HG03108 (cell line): ENCODE measurements at regions not wholly inside any gene's neighbourhood (a gene's known extent, or its start where the extent isn't known, plus 50 kb on each side); places are given as distances from the start of the nearest gene placed in this dataset.
"Not testable (repeated sequence)": the region's sequence is repeated elsewhere in the genome, so short reads cannot be mapped to it uniquely, and the experiment has no call there.

Experiments
- ATAC-seq: cut with Tn5 transposase; IDR thresholded peaks from one replicate; pipeline ENCODE4 v1.9.1; 2021; ENCODE audit warnings: moderate library complexity; ENCODE audit not compliant: unreplicated experiment

GRCh38 chr5:106303911-106304310, 1366.8 kb downstream of the EFNA5 start:
- no peak for ATAC-seq

DNA sequence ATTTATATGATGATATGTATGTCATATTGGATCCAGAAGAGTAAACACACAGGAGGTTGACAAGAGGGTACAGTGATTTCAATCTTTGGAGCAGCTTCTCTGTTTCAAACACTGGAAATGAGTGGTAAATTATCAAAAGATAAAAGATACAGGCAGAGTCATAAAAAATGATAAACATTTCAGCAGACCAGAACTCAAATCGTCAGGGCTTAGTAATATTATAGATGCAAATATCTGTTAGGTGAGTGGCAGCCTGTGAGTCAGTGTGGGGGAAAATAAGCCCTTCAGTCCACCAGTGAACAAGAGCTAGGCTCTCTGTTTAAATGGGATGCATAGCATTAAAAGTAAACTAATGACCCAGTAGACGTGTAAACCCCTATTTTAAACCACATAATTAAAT, 1378.1 kb downstream of the EFNA5 start:
- no peak for ATAC-seq

DNA sequence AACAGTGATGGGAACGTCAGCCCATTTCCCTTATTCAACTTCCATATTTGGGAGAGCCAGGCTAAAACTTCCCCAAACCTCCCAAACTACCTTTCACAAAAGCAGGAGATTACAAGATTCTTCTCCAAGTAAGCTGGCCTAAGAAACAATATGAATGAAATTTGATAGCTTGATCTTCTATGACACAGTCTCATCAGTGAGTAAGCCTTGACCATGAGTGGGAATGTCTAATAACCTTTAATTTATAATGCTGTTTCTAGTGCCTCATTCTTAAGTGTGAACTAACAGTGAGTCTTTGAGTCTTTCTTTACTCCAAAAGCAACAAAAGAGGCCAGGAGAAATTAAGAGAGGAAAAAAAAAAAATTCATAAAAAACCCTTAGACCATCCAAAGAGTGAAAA, 1379.9 kb downstream of the EFNA5 start:
- ATAC-seq = no peak

GRCh38 chr5:106288979-106289378, 1381.8 kb downstream of the EFNA5 start:
- ATAC-seq = no peak

DNA sequence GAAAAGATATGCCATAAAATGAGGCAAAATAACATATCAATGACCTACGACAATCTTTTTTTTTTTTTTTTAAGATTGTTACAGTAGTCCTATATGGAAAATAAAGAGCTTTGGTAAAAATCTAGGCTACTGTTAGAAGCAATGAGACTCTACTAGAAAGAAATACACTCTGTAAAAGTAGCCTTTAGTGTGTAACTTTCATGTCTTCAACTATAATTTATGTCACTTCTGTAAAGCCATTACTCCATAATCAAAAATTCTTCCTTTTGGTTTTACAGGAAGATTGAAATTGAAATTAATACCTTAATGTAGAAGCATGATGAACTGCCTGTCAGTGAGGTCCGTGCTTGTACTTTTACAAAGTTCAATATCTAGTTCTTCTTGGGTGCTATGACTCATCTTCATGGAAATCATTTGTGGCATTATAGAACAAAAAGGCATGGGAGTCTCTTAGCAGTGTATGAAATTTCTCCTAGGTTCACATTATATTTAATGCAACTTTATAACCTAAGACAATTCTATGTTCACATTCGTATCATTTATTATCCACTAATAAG, 1393.1 kb downstream of the EFNA5 start:
- ATAC-seq = no peak

GRCh38 chr5:106269252-106269843, 1401.4 kb downstream of the EFNA5 start:
- no peak for ATAC-seq

DNA sequence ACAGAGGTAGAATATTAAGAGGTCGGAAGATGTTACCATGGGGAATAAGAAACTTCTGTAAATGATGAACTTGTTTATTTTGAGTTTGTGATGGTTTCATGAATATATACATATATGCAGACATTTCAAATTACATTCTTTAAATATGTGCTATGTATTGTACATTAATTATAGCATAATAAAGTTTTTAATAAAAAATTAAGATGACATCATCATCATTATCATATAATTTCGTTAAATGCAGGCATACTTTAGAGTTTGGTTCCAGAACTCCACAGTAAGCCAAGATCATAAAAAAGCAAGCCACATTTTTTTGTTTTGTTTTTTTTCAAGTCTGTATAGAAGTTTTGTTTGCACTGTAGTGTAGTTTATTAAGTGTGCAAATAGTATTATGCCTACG, 1403.5 kb downstream of the EFNA5 start:
- ATAC-seq = no peak

DNA sequence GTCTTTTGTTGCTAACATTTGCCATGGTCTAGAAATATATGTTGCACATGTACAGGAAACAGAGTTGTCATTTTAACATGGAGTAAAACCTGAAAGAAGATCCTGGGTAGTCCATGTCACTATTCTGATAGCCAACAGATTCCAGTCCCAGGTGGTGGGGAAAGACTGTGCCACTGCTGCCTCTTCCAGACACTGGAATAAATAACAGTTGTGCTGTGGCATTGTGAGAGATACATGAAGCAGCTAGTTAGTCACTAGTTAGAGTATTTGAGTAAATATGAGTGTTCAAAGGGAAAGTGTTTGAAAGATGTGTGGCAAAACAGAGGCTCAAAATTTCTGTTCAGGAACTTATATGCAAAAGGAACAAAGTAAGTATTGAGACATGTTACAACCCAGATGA, 1408.3 kb downstream of the EFNA5 start:
- ATAC-seq = no peak

DNA sequence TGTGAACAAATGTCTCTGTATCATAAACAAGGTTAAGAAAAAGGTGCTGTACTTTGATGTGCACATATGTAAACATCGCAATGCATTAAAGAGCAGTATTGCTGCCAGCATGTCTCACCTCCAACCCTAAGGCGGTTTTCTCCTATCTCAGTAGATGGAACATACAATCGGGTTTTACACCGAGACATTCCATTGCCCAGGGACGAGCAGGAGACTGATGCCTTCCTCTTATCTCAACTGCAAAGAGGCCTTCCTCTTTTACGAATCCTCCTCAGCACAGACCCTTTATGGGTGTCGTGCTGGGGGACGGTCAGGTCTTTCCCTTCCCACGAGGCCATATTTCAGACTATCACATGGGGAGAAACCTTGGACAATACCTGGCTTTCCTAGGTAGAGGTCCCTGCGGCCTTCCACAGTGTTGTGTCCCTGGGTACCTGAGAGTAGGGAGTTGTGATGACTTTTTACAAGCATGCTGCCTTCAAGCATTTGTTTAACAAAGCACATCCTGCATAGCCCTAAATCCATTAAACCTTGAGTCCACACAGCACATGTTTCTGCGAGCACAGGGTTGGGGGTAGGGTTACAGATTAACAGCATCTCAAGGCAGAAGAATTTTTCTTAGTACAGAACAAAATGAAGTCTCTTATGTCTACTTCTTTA, 1411.2 kb downstream of the EFNA5 start:
- ATAC-seq = not testable (repeated sequence)

DNA sequence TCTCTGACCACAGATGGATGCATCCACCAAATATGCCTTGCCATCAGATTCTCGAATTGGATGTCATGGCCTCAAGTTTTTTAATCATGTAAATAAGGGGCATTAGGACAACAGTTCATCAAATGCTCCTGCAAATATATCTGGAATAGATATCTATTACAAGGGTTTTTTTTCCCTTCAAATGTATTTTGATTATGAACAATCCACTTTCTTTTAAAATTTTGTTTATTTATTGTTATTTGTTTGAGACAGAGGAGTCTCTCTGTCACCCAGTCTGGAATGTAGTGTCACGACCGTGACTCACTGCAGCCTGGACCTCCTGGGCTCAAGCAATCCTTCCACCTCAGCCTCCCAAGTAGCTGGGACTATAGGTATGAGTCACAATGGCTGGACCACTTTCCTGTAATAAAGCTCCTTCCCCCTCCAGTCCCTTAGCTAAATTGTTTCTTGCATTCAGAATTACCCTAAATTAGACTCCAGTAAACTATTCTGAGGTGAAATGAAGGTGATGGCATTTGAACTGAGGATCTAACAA, 1412.1 kb downstream of the EFNA5 start:
- no peak for ATAC-seq

GRCh38 chr5:106254784-106255183, 1416.0 kb downstream of the EFNA5 start:
- no peak for ATAC-seq

DNA sequence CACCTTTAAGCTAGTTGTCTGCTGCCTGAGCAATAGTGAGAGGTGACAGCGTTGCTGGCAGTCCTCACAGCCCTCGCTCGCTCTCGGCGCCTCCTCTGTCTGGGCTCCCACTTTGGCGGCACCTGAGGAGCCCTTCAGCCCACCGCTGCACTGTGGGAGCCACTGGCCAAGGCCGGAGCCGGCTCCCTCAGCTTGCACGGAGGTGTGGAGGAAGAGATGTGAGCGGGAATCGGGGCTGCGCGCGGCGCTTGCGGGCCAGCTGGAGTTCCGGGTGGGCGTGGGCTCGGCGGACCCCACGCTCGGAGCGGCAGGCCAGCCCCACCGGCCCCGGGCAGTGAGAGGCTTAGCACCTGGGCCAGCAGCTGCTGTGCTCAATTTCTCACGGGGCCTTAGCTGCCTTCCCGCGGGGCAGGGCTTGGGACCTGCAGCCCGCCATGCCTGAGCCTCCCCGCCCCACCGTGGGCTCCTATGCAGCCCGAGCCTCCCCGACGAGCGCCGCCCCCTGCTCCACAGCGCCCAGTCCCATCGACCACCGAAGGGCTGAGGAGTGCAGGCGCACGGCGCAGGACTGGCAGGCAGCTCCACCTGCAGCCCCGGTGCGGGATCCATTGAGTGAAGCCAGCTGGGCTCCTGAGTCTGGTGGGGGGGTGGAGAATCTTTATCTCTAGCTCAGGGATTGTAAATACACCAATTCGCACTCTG, 1424.5 kb downstream of the EFNA5 start:
- ATAC-seq = not testable (repeated sequence)

DNA sequence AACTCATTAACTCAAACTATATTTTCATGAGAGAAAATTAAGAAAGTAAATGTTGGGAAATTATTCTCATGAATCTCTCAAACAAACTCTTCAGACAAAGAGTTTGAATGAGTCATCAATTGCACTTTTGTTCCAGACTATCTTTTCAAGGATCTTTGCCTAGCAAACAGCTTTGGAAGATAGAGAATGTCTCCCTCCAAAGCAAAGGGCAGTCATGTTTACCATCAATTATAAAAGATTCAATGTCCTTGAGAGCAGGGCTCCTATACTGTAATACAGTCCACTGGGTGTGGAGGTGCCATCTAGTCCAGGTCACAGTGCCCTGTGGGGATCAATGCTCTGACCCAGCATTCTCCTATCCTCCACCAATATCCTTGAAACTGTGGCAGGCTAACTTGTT, 1429.3 kb downstream of the EFNA5 start:
- ATAC-seq = no peak

DNA sequence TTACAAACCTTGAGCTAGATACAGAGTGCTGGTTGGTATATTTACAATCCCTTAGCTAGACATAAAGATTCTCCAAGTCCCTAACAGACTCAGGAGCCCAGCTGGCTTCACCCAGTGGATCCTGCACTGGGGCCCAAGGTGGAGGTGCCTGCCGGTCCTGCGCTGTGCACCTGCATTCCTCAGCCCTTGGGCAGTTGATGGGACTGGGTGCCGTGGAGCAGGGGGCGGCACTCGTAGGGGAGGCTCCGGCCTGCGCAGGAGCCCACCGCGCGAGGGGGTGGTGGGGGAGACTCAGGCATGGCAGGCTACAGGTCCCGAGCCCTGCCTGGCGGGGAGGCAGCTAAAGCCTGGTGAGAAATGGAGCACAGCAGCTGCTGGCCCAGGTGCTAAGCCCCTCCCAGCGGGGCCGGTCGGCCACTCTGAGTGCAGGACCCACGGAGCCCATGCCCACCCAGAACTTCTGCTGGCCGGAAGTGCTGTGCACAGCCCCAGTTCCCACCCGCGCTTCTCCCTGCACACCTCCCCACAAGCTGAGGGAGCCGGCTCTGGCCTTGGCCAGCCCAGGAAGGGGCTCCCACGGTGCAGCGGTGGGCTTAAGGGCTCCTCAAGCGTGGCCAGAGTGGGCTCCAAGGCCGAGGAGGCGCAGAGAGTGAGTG, 1464.7 kb downstream of the EFNA5 start:
- ATAC-seq = no peak

DNA sequence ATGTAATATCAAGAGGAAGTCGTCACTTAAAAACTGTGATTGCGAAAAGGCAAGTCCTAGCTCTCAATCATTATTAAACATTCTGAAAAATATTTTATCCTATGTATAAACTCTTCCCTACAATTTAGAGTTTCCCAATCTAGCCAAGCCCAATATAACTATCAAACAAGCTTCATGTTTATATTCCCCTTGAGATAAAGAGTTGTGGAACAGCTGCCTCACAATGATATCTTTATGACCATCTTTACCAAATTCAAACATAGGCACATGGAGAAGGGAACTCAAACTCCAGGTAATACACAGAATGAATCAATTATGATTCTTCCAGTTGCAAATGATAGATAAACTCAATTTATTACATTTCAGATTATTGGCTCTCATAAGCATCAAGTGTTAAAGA, 1468.7 kb downstream of the EFNA5 start:
- ATAC-seq = no peak

GRCh38 chr5:106200971-106201370, 1469.8 kb downstream of the EFNA5 start:
- ATAC-seq = no peak

- no peak for ATAC-seq
These were observed 1474.9 kb downstream of the EFNA5 start for GRCh38 chr5:106195679-106196474.

GRCh38 chr5:106189121-106189809, 1481.5 kb downstream of the EFNA5 start:
- ATAC-seq = no peak

DNA sequence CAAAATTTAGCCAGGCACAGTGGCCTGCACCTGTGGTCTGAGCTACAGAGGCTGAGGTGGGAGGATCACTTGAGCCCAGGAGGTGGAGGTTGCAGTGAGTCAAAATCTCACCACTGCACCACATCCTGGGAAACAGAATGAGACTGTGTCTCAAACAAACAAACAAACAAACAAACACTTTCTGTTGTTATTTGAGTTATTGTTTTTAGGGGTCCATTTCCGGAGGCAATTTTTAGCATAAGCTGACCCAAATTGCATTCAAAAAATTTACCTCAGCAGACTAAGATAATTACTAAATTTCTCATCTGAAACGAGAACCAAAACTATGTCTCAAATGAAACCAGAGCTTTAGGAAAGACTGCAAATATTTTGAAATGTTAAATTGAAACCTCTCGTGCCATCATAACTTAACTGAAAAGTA, 1485.1 kb downstream of the EFNA5 start:
- no peak for ATAC-seq

DNA sequence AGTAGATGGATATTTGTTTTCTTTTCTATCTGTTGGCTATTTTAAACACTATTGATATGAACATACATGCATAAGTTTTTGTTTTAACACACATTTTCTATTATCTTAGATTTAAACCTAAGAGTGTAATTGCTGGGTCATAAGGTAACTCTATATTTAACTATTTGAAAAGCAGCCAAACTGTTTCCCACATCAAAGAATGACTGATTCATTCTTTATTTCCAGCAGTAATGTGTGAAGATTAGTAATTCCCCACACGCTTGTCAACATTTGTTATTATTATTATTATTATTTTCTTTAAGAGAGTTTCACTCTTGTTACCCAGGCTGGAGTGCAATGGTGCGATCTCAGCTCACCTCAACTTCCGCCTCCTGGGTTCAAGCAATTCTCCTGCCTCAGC, 1495.8 kb downstream of the EFNA5 start:
- no peak for ATAC-seq
